ENCODE measurements at regions not wholly inside any gene's neighbourhood (a gene's known extent, or its start where the extent isn't known, plus 50 kb on each side); places are given as distances from the start of the nearest gene placed in this dataset.
"Not testable (repeated sequence)": the region's sequence is repeated elsewhere in the genome, so short reads cannot be mapped to it uniquely, and the experiment has no call there.

DNA sequence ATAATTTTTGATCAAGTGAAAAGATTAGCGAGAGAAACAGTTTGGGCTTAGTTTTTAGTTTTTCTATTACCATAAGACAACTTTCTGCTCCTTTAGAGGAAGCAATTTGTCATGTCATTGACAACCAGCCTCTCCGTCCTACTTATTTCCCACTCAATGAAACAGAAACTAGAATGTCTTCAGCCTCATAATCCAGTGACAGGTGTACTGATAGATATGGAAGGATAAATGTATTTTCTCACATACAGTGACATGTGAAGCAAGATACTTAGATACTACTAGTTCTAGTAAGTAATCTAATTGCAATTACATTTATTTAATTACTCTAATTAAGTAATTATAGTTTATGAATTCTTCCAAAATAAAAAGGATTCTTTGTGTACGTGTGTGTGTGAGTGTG lies 429.7 kb downstream of the CDH10 start:
- peaks cover 7% of the 10 kb centered on the region for H3K9me3 Mint-ChIP-seq
- no peaks in the 10 kb centered on the region for H3K36me3 Mint-ChIP-seq
- H3K4me1 Mint-ChIP-seq = no peaks in the 10 kb centered on the region
- H3K4me3 Mint-ChIP-seq = no peak overlapping the region
- TF ChIP-seq, protein P1, sequence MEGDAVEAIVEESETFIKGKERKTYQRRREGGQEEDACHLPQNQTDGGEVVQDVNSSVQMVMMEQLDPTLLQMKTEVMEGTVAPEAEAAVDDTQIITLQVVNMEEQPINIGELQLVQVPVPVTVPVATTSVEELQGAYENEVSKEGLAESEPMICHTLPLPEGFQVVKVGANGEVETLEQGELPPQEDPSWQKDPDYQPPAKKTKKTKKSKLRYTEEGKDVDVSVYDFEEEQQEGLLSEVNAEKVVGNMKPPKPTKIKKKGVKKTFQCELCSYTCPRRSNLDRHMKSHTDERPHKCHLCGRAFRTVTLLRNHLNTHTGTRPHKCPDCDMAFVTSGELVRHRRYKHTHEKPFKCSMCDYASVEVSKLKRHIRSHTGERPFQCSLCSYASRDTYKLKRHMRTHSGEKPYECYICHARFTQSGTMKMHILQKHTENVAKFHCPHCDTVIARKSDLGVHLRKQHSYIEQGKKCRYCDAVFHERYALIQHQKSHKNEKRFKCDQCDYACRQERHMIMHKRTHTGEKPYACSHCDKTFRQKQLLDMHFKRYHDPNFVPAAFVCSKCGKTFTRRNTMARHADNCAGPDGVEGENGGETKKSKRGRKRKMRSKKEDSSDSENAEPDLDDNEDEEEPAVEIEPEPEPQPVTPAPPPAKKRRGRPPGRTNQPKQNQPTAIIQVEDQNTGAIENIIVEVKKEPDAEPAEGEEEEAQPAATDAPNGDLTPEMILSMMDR (IDR thresholded peaks at IDR 0.05; ENCODE audit: unreplicated experiment) = no peak
- DNase-seq (ENCODE audit: low spot score in 2 of 2, unreplicated experiment in 2 of 2) = no peak
- no peaks in the 10 kb centered on the region for H3K27me3 Mint-ChIP-seq (ENCODE audit: low read depth)
- H3K27ac Mint-ChIP-seq = no peak overlapping the region

DNA sequence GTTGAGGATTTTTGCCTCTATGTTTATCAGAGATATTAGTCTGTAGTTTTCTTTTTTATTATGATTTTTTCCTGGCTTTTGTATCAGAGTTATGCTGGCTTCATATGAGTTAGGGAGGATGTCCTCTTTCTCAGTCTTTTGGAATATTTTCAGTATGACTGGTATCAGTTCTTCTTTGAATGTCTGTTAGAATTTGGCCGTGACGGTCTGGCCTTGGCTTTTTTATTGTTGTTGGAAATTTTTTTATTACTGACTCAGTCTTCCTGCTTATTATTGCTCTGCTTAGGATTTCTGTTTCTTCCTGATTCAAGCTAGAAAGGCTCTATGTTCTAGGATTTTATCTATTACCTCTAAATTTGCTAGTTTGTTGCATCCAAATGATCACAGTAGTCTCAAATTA lies 421.9 kb downstream of the CDH10 start:
- H3K4me3 Mint-ChIP-seq = no peak overlapping the region
- H3K27me3 Mint-ChIP-seq (ENCODE audit: low read depth) = no peaks in the 10 kb centered on the region
- H3K36me3 Mint-ChIP-seq = no peaks in the 10 kb centered on the region
- peaks cover 6% of the 10 kb centered on the region for H3K9me3 Mint-ChIP-seq
- TF ChIP-seq, protein P1 (IDR thresholded peaks at IDR 0.05; ENCODE audit: unreplicated experiment) = no peak
- DNase-seq (ENCODE audit: low spot score in 2 of 2, unreplicated experiment in 2 of 2) = no peak
- H3K4me1 Mint-ChIP-seq = peaks cover 5% of the 10 kb centered on the region
- H3K27ac Mint-ChIP-seq = no peak overlapping the region

GRCh38 chr5:24225051-24225450 lies 419.7 kb downstream of the CDH10 start:
- Mint-ChIP-seq H3K9me3 (peaks cover 6% of the 10 kb centered on the region), H3K27me3 (ENCODE audit: low read depth) (no peaks in the 10 kb centered on the region), H3K27ac (no peak overlapping the region), H3K36me3 (no peaks in the 10 kb centered on the region), H3K4me1 (peaks cover 7% of the 10 kb centered on the region), H3K4me3 (no peak overlapping the region)
- no peak for DNase-seq (ENCODE audit: low spot score in 2 of 2, unreplicated experiment in 2 of 2)
- TF ChIP-seq, protein P1 (IDR thresholded peaks at IDR 0.05; ENCODE audit: unreplicated experiment) = no peak

DNA sequence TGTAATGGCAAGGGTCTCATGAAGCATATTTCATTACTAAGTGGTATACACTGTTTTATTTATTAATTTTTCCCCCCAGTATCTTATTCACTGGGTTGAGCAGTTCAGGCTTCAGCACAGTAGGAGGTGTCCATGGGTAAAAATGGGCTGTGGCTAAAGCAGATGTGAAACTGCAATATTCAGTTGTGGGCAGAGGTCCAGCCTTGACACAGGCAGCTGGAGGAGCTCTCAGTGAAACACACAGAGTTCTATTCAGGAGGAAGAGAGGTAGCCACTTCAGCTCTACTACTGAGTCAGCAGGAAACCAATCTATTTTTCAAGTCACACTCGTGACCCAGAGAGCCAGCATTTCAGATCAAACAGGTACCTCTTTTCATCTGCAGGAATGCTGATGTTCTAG lies 418.3 kb downstream of the CDH10 start:
- no peak overlapping the region for H3K4me3 Mint-ChIP-seq
- H3K27ac Mint-ChIP-seq = no peak overlapping the region
- TF ChIP-seq, protein P1 (IDR thresholded peaks at IDR 0.05; ENCODE audit: unreplicated experiment) = no peak

DNA sequence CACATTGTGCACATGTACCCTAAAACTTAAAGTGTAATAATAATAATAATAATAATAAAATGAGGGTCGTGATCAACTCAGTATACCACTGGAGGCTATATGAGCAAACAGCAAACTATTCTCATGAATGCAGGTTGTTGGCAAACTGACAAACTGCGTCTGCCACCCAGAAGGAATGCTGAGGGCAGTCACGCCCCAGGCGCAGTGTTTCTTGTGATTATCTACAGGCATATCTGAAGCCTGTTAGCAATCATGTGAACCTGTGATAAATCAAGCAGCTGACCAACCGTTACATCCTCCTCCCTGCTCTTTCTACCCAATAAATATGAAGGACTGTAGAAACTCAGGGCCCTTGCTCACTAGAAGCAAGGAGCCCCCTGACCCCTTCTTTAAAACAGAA lies 416.9 kb downstream of the CDH10 start:
- H3K4me3 Mint-ChIP-seq; H3K36me3 Mint-ChIP-seq; H3K27me3 Mint-ChIP-seq (ENCODE audit: low read depth); H3K9me3 Mint-ChIP-seq; H3K27ac Mint-ChIP-seq; DNase-seq (ENCODE audit: low spot score in 2 of 2, unreplicated experiment in 2 of 2): not testable (repeated sequence)
- peaks cover 11% of the 10 kb centered on the region for H3K4me1 Mint-ChIP-seq

More for the DNA sequence above, 418.3 kb downstream of the CDH10 start:
- Mint-ChIP-seq H3K4me1 (peaks cover 7% of the 10 kb centered on the region), H3K9me3 (peaks cover 4% of the 10 kb centered on the region), H3K27me3 (ENCODE audit: low read depth) (no peaks in the 10 kb centered on the region), H3K36me3 (no peaks in the 10 kb centered on the region)
- no peak for DNase-seq (ENCODE audit: low spot score in 2 of 2, unreplicated experiment in 2 of 2)

GRCh38 chr5:24232041-24232440 lies 412.7 kb downstream of the CDH10 start:
- no peak for DNase-seq (ENCODE audit: low spot score in 2 of 2, unreplicated experiment in 2 of 2)
- no peaks in the 10 kb centered on the region for H3K36me3 Mint-ChIP-seq
- no peak overlapping the region for H3K4me3 Mint-ChIP-seq
- H3K27me3 Mint-ChIP-seq (ENCODE audit: low read depth) = no peaks in the 10 kb centered on the region
- TF ChIP-seq, protein P1 (IDR thresholded peaks at IDR 0.05; ENCODE audit: unreplicated experiment) = no peak
- H3K9me3 Mint-ChIP-seq = no peaks in the 10 kb centered on the region
- H3K4me1 Mint-ChIP-seq = peaks cover 11% of the 10 kb centered on the region
- H3K27ac Mint-ChIP-seq = no peak overlapping the region

All from mesothelial cell of epicardium (in vitro differentiated cells).